ENCODE measurements at regions not wholly inside any gene's neighbourhood (a gene's known extent, or its start where the extent isn't known, plus 50 kb on each side); places are given as distances from the start of the nearest gene placed in this dataset.
"Not testable (repeated sequence)": the region's sequence is repeated elsewhere in the genome, so short reads cannot be mapped to it uniquely, and the experiment has no call there.

GRCh38 chr5:57900381-57900944 lies 417.9 kb upstream of the ACTBL2 start:
- no peak for DNase-seq (ENCODE audit: low read depth, low spot score)

- DNase-seq (ENCODE audit: low read depth, low spot score) = no peak
Measured at GRCh38 chr5:57896576-57896975, 414.0 kb upstream of the ACTBL2 start.

- no peak for DNase-seq (ENCODE audit: low read depth, low spot score)
Measured at GRCh38 chr5:57895766-57896165, 413.2 kb upstream of the ACTBL2 start.

GRCh38 chr5:57893926-57894325 lies 411.3 kb upstream of the ACTBL2 start:
- no peak for DNase-seq (ENCODE audit: low read depth, low spot score)

- DNase-seq (ENCODE audit: low read depth, low spot score) = no peak
Measured at GRCh38 chr5:57891443-57891842, 408.8 kb upstream of the ACTBL2 start.

- no peak for DNase-seq (ENCODE audit: low read depth, low spot score)
Measured at GRCh38 chr5:57889558-57889957, 406.9 kb upstream of the ACTBL2 start.

- no peak for DNase-seq (ENCODE audit: low read depth, low spot score)
Measured at GRCh38 chr5:57887851-57888621, 405.4 kb upstream of the ACTBL2 start.

- DNase-seq (ENCODE audit: low read depth, low spot score) = no peak
Measured at GRCh38 chr5:57884346-57885102, 401.9 kb upstream of the ACTBL2 start.

GRCh38 chr5:57880216-57880615 lies 397.6 kb upstream of the ACTBL2 start:
- no peak for DNase-seq (ENCODE audit: low read depth, low spot score)

- no peak for DNase-seq (ENCODE audit: low read depth, low spot score)
Measured at GRCh38 chr5:57878301-57878722, 395.7 kb upstream of the ACTBL2 start.

- DNase-seq (ENCODE audit: low read depth, low spot score) = no peak
Measured at GRCh38 chr5:57871496-57871895, 388.9 kb upstream of the ACTBL2 start.

- not testable (repeated sequence) for DNase-seq (ENCODE audit: low read depth, low spot score)
Measured at GRCh38 chr5:57870267-57870666, 387.7 kb upstream of the ACTBL2 start.

- no peak for DNase-seq (ENCODE audit: low read depth, low spot score)
Measured at GRCh38 chr5:57863661-57864060, 381.1 kb upstream of the ACTBL2 start.

- no peak for DNase-seq (ENCODE audit: low read depth, low spot score)
Measured at GRCh38 chr5:57862942-57863341, 380.3 kb upstream of the ACTBL2 start.

- no peak for DNase-seq (ENCODE audit: low read depth, low spot score)
Measured at GRCh38 chr5:57862471-57862911, 379.9 kb upstream of the ACTBL2 start.

GRCh38 chr5:57859626-57860025 lies 377.0 kb upstream of the ACTBL2 start:
- DNase-seq (ENCODE audit: low read depth, low spot score) = no peak

GRCh38 chr5:57858905-57859304 lies 376.3 kb upstream of the ACTBL2 start:
- peak; percentile 78 for DNase-seq (ENCODE audit: low read depth, low spot score)

GRCh38 chr5:57857696-57858095 lies 375.1 kb upstream of the ACTBL2 start:
- no peak for DNase-seq (ENCODE audit: low read depth, low spot score)

- no peak for DNase-seq (ENCODE audit: low read depth, low spot score)
Measured at GRCh38 chr5:57855831-57856230, 373.2 kb upstream of the ACTBL2 start.

GRCh38 chr5:57853929-57854697 lies 371.5 kb upstream of the ACTBL2 start:
- no peak for DNase-seq (ENCODE audit: low read depth, low spot score)

GRCh38 chr5:57850109-57850508 lies 367.5 kb upstream of the ACTBL2 start:
- DNase-seq (ENCODE audit: low read depth, low spot score) = no peak

- DNase-seq (ENCODE audit: low read depth, low spot score) = no peak
Measured at GRCh38 chr5:57845025-57845424, 362.4 kb upstream of the ACTBL2 start.
